Breast epithelium (tissue), 3 donors: ENCODE measurements at regions not wholly inside any gene's neighbourhood (a gene's known extent, or its start where the extent isn't known, plus 50 kb on each side); places are given as distances from the start of the nearest gene placed in this dataset.
"Not testable (repeated sequence)": the region's sequence is repeated elsewhere in the genome, so short reads cannot be mapped to it uniquely, and the experiment has no call there.

ENCODE experiments used
- CTCF ChIP-seq, 3 donors: fragments of 450-650 bp; IDR thresholded peaks; one replicate each; pipeline ENCODE4 v1.5.1; 2016 to 2017; ENCODE audit warnings: antibody characterized with exemption in 3 of 3, mild to moderate bottlenecking in 3 of 3, moderate library complexity in 3 of 3
- POLR2A ChIP-seq: fragments of 450-650 bp; IDR thresholded peaks from one replicate; pipeline ENCODE4 v1.6.1; 2016; ENCODE audit warnings: antibody characterized with exemption, mild to moderate bottlenecking, moderate library complexity

GRCh38 chr15:77895145-77895544 lies 182.4 kb downstream of the TBC1D2B start:
- TF ChIP-seq CTCF (IDR thresholded peaks at IDR 0.05); POLR2A: not testable (repeated sequence)
